ENCODE measurements at regions not wholly inside any gene's neighbourhood (a gene's known extent, or its start where the extent isn't known, plus 50 kb on each side); places are given as distances from the start of the nearest gene placed in this dataset.

GRCh38 chrY:13844411-13844810 is 140.7 kb downstream of the TMSB4Y start:
- Histone ChIP-seq H3K4me1 (ENCODE audit: insufficient read depth, low read length) (no peaks in the 10 kb centered on the region), H3K9me3 (ENCODE audit: low read length) (no peaks in the 10 kb centered on the region), H2AFZ (ENCODE audit: low read length) (no peak overlapping the region), H3K36me3 (replicated peaks in 1 of 2; ENCODE audit: control insufficient read depth in 1 of 2, insufficient read depth in 2 of 2, low read length in 2 of 2) (no peaks in the 10 kb centered on the region), H3K4me2 (ENCODE audit: low read depth, low read length) (no peak overlapping the region), H3K79me2 (ENCODE audit: insufficient read depth, low read length) (no peaks in the 10 kb centered on the region), H4K20me1 (ENCODE audit: insufficient read depth, low read length) (no peaks in the 10 kb centered on the region), H3K27ac (ENCODE audit: extremely low read length, insufficient read depth, low read length) (no peak overlapping the region), H3K4me3 (replicated peaks in 1 of 3; ENCODE audit: insufficient read depth in 1 of 3, low read depth in 2 of 3, low read length in 3 of 3) (no peak overlapping the region), H3K9ac (ENCODE audit: insufficient read depth, low read depth, low read length) (no peak overlapping the region), H3K27me3 (ENCODE audit: control insufficient read depth in 1 of 2, insufficient read depth in 2 of 2, low read length in 2 of 2) (no peaks in the 10 kb centered on the region)
- TF ChIP-seq SNAPC2 (CRISPR knock-in tag; IDR thresholded peaks at IDR 0.05) (no peak), TBX2 (CRISPR knock-in tag; IDR thresholded peaks at IDR 0.05; ENCODE audit: borderline replicate concordance) (no peak), ZNF558 (CRISPR knock-in tag; IDR thresholded peaks at IDR 0.05; ENCODE audit: borderline replicate concordance) (no peak), NFYC (CRISPR knock-in tag; IDR thresholded peaks at IDR 0.05) (no peak), SRY (CRISPR knock-in tag; IDR thresholded peaks at IDR 0.05) (no peak), DMAP1 (CRISPR knock-in tag; IDR thresholded peaks at IDR 0.05) (no peak), ZNF225 (CRISPR knock-in tag; IDR thresholded peaks at IDR 0.05) (no peak), AHDC1 (CRISPR knock-in tag; IDR thresholded peaks at IDR 0.05; ENCODE audit: borderline replicate concordance) (no peak), ZNF329 (CRISPR knock-in tag; IDR thresholded peaks at IDR 0.05; ENCODE audit: low read depth) (no peak), MATR3 (CRISPR knock-in tag; IDR thresholded peaks at IDR 0.05) (no peak), ZBTB42 (CRISPR knock-in tag; IDR thresholded peaks at IDR 0.05) (no peak), SP2 (CRISPR knock-in tag; IDR thresholded peaks at IDR 0.05) (no peak), ZNF234 (CRISPR knock-in tag; conservative IDR thresholded peaks at IDR 0.05) (no peak), MBD4 (IDR thresholded peaks at IDR 0.05; ENCODE audit: borderline replicate concordance, low read length) (no peak), NFYB (CRISPR knock-in tag; IDR thresholded peaks at IDR 0.05) (no peak)
- TF ChIP-seq, protein P1, sequence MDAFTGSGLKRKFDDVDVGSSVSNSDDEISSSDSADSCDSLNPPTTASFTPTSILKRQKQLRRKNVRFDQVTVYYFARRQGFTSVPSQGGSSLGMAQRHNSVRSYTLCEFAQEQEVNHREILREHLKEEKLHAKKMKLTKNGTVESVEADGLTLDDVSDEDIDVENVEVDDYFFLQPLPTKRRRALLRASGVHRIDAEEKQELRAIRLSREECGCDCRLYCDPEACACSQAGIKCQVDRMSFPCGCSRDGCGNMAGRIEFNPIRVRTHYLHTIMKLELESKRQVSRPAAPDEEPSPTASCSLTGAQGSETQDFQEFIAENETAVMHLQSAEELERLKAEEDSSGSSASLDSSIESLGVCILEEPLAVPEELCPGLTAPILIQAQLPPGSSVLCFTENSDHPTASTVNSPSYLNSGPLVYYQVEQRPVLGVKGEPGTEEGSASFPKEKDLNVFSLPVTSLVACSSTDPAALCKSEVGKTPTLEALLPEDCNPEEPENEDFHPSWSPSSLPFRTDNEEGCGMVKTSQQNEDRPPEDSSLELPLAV (CRISPR knock-in tag; conservative IDR thresholded peaks at IDR 0.05; ENCODE audit: low read depth) = no peak
- POLR2A ChIA-PET = no interaction called here
- 0% methylated on average over 2 of the region's 2 CpGs for WGBS (ENCODE audit: low lambda C conversion rate)
- FAIRE-seq (no peak), ATAC-seq (no peak), DNase-seq (ENCODE audit: low spot score) (no peak)
- intact Hi-C loops (cut with micrococcal nuclease; ENCODE audit: unreplicated experiment) (no loop called here), in situ Hi-C loops (cut with HindIII; ENCODE audit: extremely low pct_ligation_motif_present, low pct_unique_long_range_greater_than_20kb) (no loop called here)
- CTCF ChIA-PET (ENCODE audit: low intra/inter-chr PET ratio, low total read pairs) = no interaction called here
- no TSS peak for BruUV-seq (replicated peaks)
